Keratinocyte (primary cell): ENCODE measurements at regions not wholly inside any gene's neighbourhood (a gene's known extent, or its start where the extent isn't known, plus 50 kb on each side); places are given as distances from the start of the nearest gene placed in this dataset.

Source experiments
- DNase-seq: peaks from one replicate; pipeline ENCODE4 v3.0.0-alpha.2; 2011; ENCODE audit warnings: low read depth, missing footprints, low spot score
- FAIRE-seq: peaks from 2 replicates; lab custom pipeline; 2011; peaks lifted over from hg19 to GRCh38; lab: Jason Lieb, UNC
- H2AFZ ChIP-seq: 2 replicates; pipeline ENCODE4 v1.6.0; 2012; ENCODE audit warnings: low read length, control low read depth, inconsistent platforms; ENCODE audit not compliant: control insufficient read depth
- H3K27ac ChIP-seq: 2 replicates; pipeline ENCODE4 v1.5.1; 2011; ENCODE audit warnings: low read length; ENCODE audit not compliant: control insufficient read depth, insufficient read depth
- H3K27me3 ChIP-seq: 3 replicates; pipeline ENCODE4 v1.6.0; 2011; ENCODE audit warnings: low read length; ENCODE audit not compliant: control insufficient read depth, insufficient read depth; ENCODE audit errors: extremely low read depth
- H3K36me3 ChIP-seq, 2 experiments: 2 replicates in 1 of 2; 3 replicates in 1 of 2; pipeline ENCODE4 v1.5.1; 2011; ENCODE audit warnings: low read length in 2 of 2, mild to moderate bottlenecking in 1 of 2; ENCODE audit not compliant: control insufficient read depth in 2 of 2, insufficient read depth in 2 of 2; ENCODE audit errors: extremely low read depth in 1 of 2
- H3K4me1 ChIP-seq: 3 replicates; pipeline ENCODE4 v1.5.1; 2011; ENCODE audit warnings: low read length; ENCODE audit not compliant: control insufficient read depth, insufficient read depth; ENCODE audit errors: extremely low read depth
- H3K4me2 ChIP-seq: 3 replicates; pipeline ENCODE4 v1.6.0; 2011; ENCODE audit warnings: low read depth, low read length; ENCODE audit not compliant: control insufficient read depth, insufficient read depth; ENCODE audit errors: extremely low read depth
- H3K4me3 ChIP-seq, 3 experiments: fragments of 200-600 bp in 1 of 3; sonication (generic) in 1 of 3; 2 replicates in 2 of 3; 3 replicates in 1 of 3; pipeline ENCODE4 v1.5.1; 2011 to 2016; ENCODE audit warnings: low read length in 3 of 3, mild to moderate bottlenecking in 3 of 3, control low read depth in 2 of 3, inconsistent platforms in 1 of 3, low read depth in 1 of 3, mixed read lengths in 1 of 3, mixed run types in 1 of 3, moderate library complexity in 1 of 3; ENCODE audit not compliant: control insufficient read depth in 2 of 3, insufficient read depth in 2 of 3; ENCODE audit errors: extremely low read depth in 1 of 3
- H3K79me2 ChIP-seq: 2 replicates; pipeline ENCODE4 v1.6.0; 2012; ENCODE audit warnings: low read length; ENCODE audit not compliant: control insufficient read depth, insufficient read depth
- H3K9ac ChIP-seq: 3 replicates; pipeline ENCODE4 v1.6.0; 2011; ENCODE audit warnings: low read length; ENCODE audit not compliant: control insufficient read depth, insufficient read depth; ENCODE audit errors: extremely low read depth
- H3K9me1 ChIP-seq: 3 replicates; pipeline ENCODE4 v1.6.0; 2011; ENCODE audit warnings: low read length; ENCODE audit not compliant: control insufficient read depth, insufficient read depth; ENCODE audit errors: extremely low read depth
- H3K9me3 ChIP-seq: 2 replicates; pipeline ENCODE4 v1.5.1; 2012; ENCODE audit warnings: low read depth, low read length; ENCODE audit not compliant: control insufficient read depth
- H4K20me1 ChIP-seq: 3 replicates; pipeline ENCODE4 v1.6.0; 2011; ENCODE audit warnings: low read length; ENCODE audit not compliant: control insufficient read depth, insufficient read depth; ENCODE audit errors: extremely low read depth
- EZH2 ChIP-seq: IDR thresholded peaks from one replicate; pipeline ENCODE4 v1.6.1; 2012; ENCODE audit warnings: inconsistent platforms, mild to moderate bottlenecking, low read length, moderate library complexity
- dilution Hi-C: fragments of 300-500 bp; cut with MboI; formaldehyde crosslinking; loops from one replicate; pipeline ENCODE4 v1.7.0; 2020; ENCODE audit warnings: low sequenced_read_pairs; ENCODE audit not compliant: extremely low pct_ligation_motif_present
- TF ChIP-seq, protein P1 (sequence below), 3 experiments: IDR thresholded peaks in 1 of 3; conservative IDR thresholded peaks in 1 of 3; optimal IDR thresholded peaks in 1 of 3; 2 replicates in 2 of 3; 3 replicates in 1 of 3; pipeline versions ENCODE3 to v1.5.1; 2011; ENCODE audit warnings: low read length in 3 of 3, mild to moderate bottlenecking in 3 of 3, moderate library complexity in 2 of 3, control low read depth in 1 of 3, inconsistent platforms in 1 of 3; ENCODE audit not compliant: insufficient read depth in 2 of 3; ENCODE audit errors: extremely low read depth in 1 of 3

DNA sequence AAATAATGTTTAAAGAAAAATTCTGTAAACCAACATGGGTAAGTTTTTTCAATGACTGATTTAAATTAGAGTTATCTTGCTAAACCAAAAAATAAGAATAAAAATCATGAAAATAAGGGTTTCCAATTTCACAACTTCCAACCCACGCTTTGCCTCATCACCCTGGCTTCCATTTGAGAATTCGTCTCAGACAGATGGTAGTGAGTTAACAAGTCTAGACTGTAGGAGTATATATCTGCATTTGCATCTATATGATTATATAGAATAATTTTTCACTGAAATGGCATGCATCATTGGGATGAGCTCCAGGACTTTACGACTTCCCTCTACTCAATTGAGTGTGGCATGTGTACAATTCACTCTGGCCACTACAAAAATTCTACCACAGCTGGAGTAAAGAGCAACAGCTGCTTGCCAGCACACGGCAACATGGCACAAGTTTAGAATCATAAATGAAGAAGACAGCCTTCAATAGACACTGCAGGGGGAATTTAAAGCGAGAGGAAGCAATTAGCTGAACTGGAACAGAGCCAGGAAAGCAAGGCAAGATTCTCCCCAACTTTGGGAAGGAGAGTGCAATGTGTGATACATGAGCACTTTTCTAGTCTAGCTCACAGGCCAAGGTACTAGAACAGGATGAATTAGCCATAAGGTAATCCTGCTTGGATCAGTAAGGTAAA is 1673.5 kb upstream of the CELF4 start:
- Histone ChIP-seq H3K9ac (no peak overlapping the region), H3K4me3 (no peak overlapping the region), H3K79me2 (no peaks in the 10 kb centered on the region), H3K27ac (no peak overlapping the region), H3K9me1 (no peaks in the 10 kb centered on the region), H3K4me2 (no peak overlapping the region), H3K27me3 (no peaks in the 10 kb centered on the region), H3K4me1 (no peaks in the 10 kb centered on the region), H3K9me3 (no peaks in the 10 kb centered on the region), H4K20me1 (no peaks in the 10 kb centered on the region), H2AFZ (no peak overlapping the region), H3K36me3 (no peaks in the 10 kb centered on the region)
- TF ChIP-seq, protein P1, sequence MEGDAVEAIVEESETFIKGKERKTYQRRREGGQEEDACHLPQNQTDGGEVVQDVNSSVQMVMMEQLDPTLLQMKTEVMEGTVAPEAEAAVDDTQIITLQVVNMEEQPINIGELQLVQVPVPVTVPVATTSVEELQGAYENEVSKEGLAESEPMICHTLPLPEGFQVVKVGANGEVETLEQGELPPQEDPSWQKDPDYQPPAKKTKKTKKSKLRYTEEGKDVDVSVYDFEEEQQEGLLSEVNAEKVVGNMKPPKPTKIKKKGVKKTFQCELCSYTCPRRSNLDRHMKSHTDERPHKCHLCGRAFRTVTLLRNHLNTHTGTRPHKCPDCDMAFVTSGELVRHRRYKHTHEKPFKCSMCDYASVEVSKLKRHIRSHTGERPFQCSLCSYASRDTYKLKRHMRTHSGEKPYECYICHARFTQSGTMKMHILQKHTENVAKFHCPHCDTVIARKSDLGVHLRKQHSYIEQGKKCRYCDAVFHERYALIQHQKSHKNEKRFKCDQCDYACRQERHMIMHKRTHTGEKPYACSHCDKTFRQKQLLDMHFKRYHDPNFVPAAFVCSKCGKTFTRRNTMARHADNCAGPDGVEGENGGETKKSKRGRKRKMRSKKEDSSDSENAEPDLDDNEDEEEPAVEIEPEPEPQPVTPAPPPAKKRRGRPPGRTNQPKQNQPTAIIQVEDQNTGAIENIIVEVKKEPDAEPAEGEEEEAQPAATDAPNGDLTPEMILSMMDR (optimal IDR thresholded peaks at IDR 0.05 in 1 of 3, IDR thresholded peaks at IDR 0.05 in 1 of 3, conservative IDR thresholded peaks at IDR 0.05 in 1 of 3; ENCODE audit: extremely low read depth in 1 of 3, insufficient read depth in 2 of 3, low read length in 3 of 3), result no peak
- TF ChIP-seq EZH2, result no peak
- no peak for DNase-seq
- FAIRE-seq, result no peak
- dilution Hi-C loops, result no loop called here

DNA sequence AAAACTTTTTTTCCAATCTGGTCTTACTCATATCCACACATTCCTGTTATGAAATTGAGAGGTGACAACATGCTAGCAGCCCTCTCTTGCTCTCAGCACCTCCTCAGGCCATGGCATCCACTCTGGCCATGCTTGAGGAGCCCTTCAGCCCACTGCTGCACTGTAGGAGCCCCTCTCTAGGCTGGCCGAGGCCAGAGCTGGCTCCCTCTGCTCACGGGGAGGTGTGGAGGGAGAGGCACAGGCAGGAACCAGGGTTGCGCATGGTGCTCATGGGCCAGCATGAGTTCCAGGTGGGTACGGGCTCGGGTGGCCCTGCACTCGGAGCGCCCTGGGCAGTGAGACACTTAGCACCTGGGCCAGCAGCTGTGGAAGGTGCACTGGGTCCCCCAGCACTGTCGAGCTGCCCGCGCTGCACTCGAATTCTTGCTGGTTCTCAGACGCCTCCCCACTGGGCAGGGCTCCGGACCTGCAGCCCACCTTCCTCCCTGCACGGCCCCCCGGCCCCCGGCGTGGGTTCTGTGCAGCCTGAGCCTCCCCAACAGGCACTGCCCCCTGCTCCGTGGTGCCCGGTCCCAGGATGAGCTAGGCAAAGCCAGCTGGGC is 1669.6 kb upstream of the CELF4 start:
- dilution Hi-C loops, result no loop called here
- Histone ChIP-seq H3K27me3 (no peaks in the 10 kb centered on the region), H3K9ac (no peak overlapping the region), H3K79me2 (no peaks in the 10 kb centered on the region), H3K4me2 (no peak overlapping the region), H3K9me3 (no peaks in the 10 kb centered on the region), H2AFZ (no peak overlapping the region), H3K9me1 (no peaks in the 10 kb centered on the region), H3K4me3 (no peak overlapping the region), H3K27ac (no peak overlapping the region), H3K4me1 (no peaks in the 10 kb centered on the region), H3K36me3 (no peaks in the 10 kb centered on the region), H4K20me1 (no peaks in the 10 kb centered on the region)
- TF ChIP-seq, protein P1 (optimal IDR thresholded peaks at IDR 0.05 in 1 of 3, IDR thresholded peaks at IDR 0.05 in 1 of 3, conservative IDR thresholded peaks at IDR 0.05 in 1 of 3; ENCODE audit: extremely low read depth in 1 of 3, insufficient read depth in 2 of 3, low read length in 3 of 3), result no peak
- DNase-seq, result no peak
- no peak for FAIRE-seq
